ENCODE measurements at regions not wholly inside any gene's neighbourhood (a gene's known extent, or its start where the extent isn't known, plus 50 kb on each side); places are given as distances from the start of the nearest gene placed in this dataset.

DNA sequence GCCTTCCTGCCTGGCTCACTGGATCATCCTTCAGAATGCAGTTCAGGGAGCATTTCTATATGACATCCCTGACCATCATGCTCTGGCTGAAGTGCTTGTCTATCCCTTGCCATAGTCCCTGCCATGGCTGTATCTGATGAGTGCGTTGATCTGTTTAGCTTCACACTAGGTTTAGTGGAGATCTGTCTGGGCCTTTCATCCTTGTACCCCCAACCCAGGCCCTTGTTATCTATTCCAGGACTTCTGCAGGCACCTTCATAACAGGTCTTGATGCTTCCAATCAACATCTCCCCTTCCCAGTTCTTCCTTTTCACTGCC, 102.4 kb downstream of the QRSL1 start:
- Histone ChIP-seq H4K20me1 (ENCODE audit: control insufficient read depth, insufficient read depth, low read length, poor library complexity, severe bottlenecking) (no peaks in the 10 kb centered on the region), H3K27me3 (replicated peaks in 1 of 4; ENCODE audit: control extremely low read depth in 1 of 4, control insufficient read depth in 3 of 4, insufficient read depth in 4 of 4, low read length in 3 of 4) (no peaks in the 10 kb centered on the region), H3K4me1 (ENCODE audit: control insufficient read depth in 2 of 2, insufficient read depth in 2 of 2, low read length in 2 of 2) (peaks cover 31 to 38% of the 10 kb centered on the region in 2 donors), H3K79me2 (ENCODE audit: control insufficient read depth, insufficient read depth, low read length) (no peaks in the 10 kb centered on the region), H3K9ac (ENCODE audit: low read length) (no peak overlapping the region), H3K36me3 (replicated peaks in 1 of 2; ENCODE audit: control extremely low read depth in 1 of 2, control insufficient read depth in 1 of 2, extremely low read depth in 1 of 2, insufficient read depth in 2 of 2, low read length in 1 of 2) (no peaks in the 10 kb centered on the region), H3K4me2 (replicated peaks; ENCODE audit: low read depth, low read length, poor library complexity, severe bottlenecking) (no peak overlapping the region), H3K4me3 (ENCODE audit: control extremely low read depth in 1 of 5, extremely low read depth in 1 of 5, insufficient read depth in 1 of 5, low read depth in 2 of 5, low read length in 4 of 5) (no peak overlapping the region), H3K9me3 (ENCODE audit: control extremely low read depth in 1 of 3, control insufficient read depth in 2 of 3, insufficient read depth in 1 of 3, low read length in 2 of 3) (peaks cover 0 to 4% (median 3%) of the 10 kb centered on the region in 3 donors), H2AFZ (ENCODE audit: insufficient read depth, low read depth, low read length, poor library complexity, severe bottlenecking) (no peak overlapping the region), H3K27ac (ENCODE audit: low read length in 2 of 2) (no peak overlapping the region)
- ATAC-seq (ENCODE audit: low read depth) (no peak), DNase-seq (no peak)
- intact Hi-C loops (cut with micrococcal nuclease) = no loop called here
- Mint-ChIP-seq H3K27me3 (no peaks in the 10 kb centered on the region), H3K4me1 (peaks cover 66% of the 10 kb centered on the region), H3K27ac (peak overlapping the region; percentile 15), H3K4me3 (peak overlapping the region; percentile 1), H3K9me3 (ENCODE audit: insufficient read depth) (no peaks in the 10 kb centered on the region)
- ChIA-PET CTCF (no interaction called here), POLR2A (no interaction called here)
- 100% methylated on average over 1 of the region's 1 CpG for WGBS (ENCODE audit: insufficient coverage)
- TF ChIP-seq EZH2 (IDR thresholded peaks at IDR 0.05; ENCODE audit: borderline replicate concordance, insufficient read depth, low read depth, low read length, poor library complexity, severe bottlenecking) (no peak), CTCF (IDR thresholded peaks at IDR 0.05) (no peak)

- WGBS (ENCODE audit: insufficient coverage) = 90% methylated on average over 5 of the region's 6 CpGs
- TF ChIP-seq EZH2 (IDR thresholded peaks at IDR 0.05; ENCODE audit: borderline replicate concordance, insufficient read depth, low read depth, low read length, poor library complexity, severe bottlenecking) = no peak
- TF ChIP-seq CTCF (IDR thresholded peaks at IDR 0.05) = no peak
- CTCF ChIA-PET = no interaction called here
- Histone ChIP-seq H3K36me3 (replicated peaks in 1 of 2; ENCODE audit: control extremely low read depth in 1 of 2, control insufficient read depth in 1 of 2, extremely low read depth in 1 of 2, insufficient read depth in 2 of 2, low read length in 1 of 2) (no peaks in the 10 kb centered on the region), H3K4me2 (replicated peaks; ENCODE audit: low read depth, low read length, poor library complexity, severe bottlenecking) (peak overlapping the region; percentile 39), H3K9me3 (ENCODE audit: control extremely low read depth in 1 of 3, control insufficient read depth in 2 of 3, insufficient read depth in 1 of 3, low read length in 2 of 3) (peaks cover 0 to 4% (median under 1%) of the 10 kb centered on the region in 3 donors), H3K79me2 (ENCODE audit: control insufficient read depth, insufficient read depth, low read length) (no peaks in the 10 kb centered on the region), H3K4me1 (ENCODE audit: control insufficient read depth in 2 of 2, insufficient read depth in 2 of 2, low read length in 2 of 2) (peaks cover 31 to 38% of the 10 kb centered on the region in 2 donors), H3K9ac (ENCODE audit: low read length) (peak overlapping the region; percentile 6), H4K20me1 (ENCODE audit: control insufficient read depth, insufficient read depth, low read length, poor library complexity, severe bottlenecking) (no peaks in the 10 kb centered on the region), H2AFZ (ENCODE audit: insufficient read depth, low read depth, low read length, poor library complexity, severe bottlenecking) (no peak overlapping the region), H3K27ac (ENCODE audit: low read length in 2 of 2) (peak overlapping the region in 1 of 2 donors; percentile 23), H3K4me3 (ENCODE audit: control extremely low read depth in 1 of 5, extremely low read depth in 1 of 5, insufficient read depth in 1 of 5, low read depth in 2 of 5, low read length in 4 of 5) (no peak overlapping the region), H3K27me3 (replicated peaks in 1 of 4; ENCODE audit: control extremely low read depth in 1 of 4, control insufficient read depth in 3 of 4, insufficient read depth in 4 of 4, low read length in 3 of 4) (no peaks in the 10 kb centered on the region)
- Mint-ChIP-seq H3K9me3 (ENCODE audit: insufficient read depth) (no peaks in the 10 kb centered on the region), H3K4me1 (peaks cover 61% of the 10 kb centered on the region), H3K27me3 (no peaks in the 10 kb centered on the region), H3K4me3 (peak overlapping the region; percentile 49), H3K27ac (peak overlapping the region; percentile 69)
- no peak for ATAC-seq (ENCODE audit: low read depth)
- intact Hi-C loops (cut with micrococcal nuclease) = no loop called here
- DNase-seq = no peak
- POLR2A ChIA-PET = no interaction called here
These were observed 101.9 kb downstream of the QRSL1 start for GRCh38 chr6:106731144-106731842.
